GM21717 (cell line): ENCODE measurements at regions not wholly inside any gene's neighbourhood (a gene's known extent, or its start where the extent isn't known, plus 50 kb on each side); places are given as distances from the start of the nearest gene placed in this dataset.
"Not testable (repeated sequence)": the region's sequence is repeated elsewhere in the genome, so short reads cannot be mapped to it uniquely, and the experiment has no call there.

ENCODE experiments used
- ATAC-seq: cut with Tn5 transposase; IDR thresholded peaks from one replicate; pipeline ENCODE4 v1.9.1; 2021; ENCODE audit warnings: mild to moderate bottlenecking, moderate library complexity; ENCODE audit not compliant: unreplicated experiment

DNA sequence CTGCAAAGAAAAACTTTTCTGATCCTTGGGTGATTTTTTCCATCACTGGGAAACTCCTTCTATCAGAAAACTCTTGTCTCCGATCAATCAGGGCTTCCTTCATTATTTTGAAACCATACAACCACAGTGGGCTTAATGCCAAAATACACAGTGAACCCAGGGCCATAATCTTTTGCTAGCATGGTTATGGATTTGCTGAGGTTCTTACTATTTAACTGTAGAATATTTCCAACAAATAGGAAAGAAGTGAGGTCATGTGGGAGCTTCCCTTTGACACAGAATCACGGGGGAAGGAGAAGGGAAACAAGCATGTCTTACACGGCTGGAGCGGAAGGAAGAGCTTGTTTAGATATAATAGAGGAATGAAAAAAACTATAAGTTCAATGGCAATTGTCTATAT lies 1241.7 kb downstream of the REEP3 start:
- ATAC-seq, result no peak

GRCh38 chr10:64765498-64765897 lies 1244.3 kb downstream of the REEP3 start:
- ATAC-seq, result no peak

DNA sequence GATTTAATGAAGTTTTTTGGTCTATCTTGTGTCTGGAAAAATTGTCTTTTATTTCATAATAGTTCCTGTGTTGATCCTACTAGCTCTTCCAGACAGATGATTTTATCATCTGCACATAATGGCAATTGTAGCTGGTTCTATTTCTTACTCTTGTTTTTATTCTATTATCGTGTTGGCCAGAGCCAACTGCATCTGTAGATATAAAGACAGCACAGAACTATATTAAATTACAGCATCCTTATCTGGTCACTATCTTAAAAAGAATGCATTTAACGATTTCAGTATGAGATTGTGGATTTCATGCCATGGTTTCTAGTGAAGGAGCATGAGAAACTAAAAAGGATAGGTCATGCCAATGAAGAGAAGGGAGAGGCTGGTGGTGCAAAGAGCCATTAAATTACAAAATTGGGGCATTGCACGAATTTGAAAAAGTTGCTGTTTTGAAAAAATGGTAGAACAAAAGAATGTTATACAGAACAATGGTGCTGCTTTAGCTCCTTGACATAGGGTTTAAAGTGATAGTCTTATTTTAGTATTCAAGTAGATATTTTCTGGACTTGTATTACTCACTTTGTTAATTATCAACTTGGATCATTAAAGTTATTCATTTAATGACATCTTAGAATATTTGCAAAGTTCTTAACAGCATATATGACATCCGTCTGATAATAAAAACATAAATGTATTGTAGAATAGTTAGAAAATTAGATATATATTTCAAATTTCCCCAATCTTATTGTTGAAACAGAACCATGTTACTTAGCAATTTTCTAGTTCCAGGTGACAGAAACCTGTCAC lies 1250.3 kb downstream of the REEP3 start:
- no peak for ATAC-seq

- no peak for ATAC-seq
Measured at GRCh38 chr10:64773357-64773756, 1252.2 kb downstream of the REEP3 start.

- ATAC-seq, result not testable (repeated sequence)
Measured at GRCh38 chr10:64784451-64784850, 1263.2 kb downstream of the REEP3 start.

GRCh38 chr10:64785816-64786215 lies 1264.6 kb downstream of the REEP3 start:
- ATAC-seq, result no peak

- no peak for ATAC-seq
Measured at GRCh38 chr10:64786989-64787388, 1265.8 kb downstream of the REEP3 start.

GRCh38 chr10:64795847-64796246 lies 1274.6 kb downstream of the REEP3 start:
- ATAC-seq, result no peak

- ATAC-seq, result no peak
Measured at GRCh38 chr10:64798297-64798696, 1277.1 kb downstream of the REEP3 start.

GRCh38 chr10:64808233-64808632 lies 1287.0 kb downstream of the REEP3 start:
- ATAC-seq, result not testable (repeated sequence)

DNA sequence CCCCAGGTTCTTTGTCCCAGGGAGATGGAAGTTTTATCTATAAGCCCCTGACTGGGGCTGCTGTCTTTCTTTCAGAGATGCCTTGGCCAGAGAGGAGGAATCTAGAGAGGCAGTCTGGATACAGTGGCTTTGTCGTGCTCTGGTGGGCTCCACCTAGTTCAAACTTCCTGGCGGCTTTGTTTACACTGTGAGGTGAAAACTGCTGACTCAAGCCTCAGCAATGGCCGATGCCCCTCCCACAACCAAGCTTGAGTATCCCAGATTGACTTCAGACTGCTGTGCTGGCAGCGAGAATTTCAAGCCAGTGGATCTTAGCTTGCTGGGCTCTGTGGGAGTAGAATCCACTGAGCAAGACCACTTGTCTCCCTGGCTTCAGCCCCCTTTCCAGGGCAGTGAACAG lies 1288.8 kb downstream of the REEP3 start:
- not testable (repeated sequence) for ATAC-seq

DNA sequence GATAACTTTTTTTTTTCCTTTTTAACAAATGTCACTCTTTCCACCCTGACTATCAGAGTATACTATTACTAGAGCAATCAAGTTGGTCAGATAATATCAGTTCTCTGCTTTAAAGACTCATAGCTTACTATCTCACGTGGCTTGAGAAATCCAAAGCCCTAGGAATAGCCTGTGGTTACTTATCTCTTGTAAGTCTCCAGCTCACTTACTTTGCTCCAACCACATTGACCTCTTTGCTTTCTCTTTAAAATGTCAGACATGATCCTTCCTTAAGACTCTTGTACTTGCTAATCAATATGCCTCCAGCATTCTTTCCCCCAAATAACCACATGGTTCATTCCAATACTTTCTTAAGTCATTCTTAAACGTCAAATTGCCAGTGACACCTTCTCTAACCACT lies 1292.2 kb downstream of the REEP3 start:
- no peak for ATAC-seq

GRCh38 chr10:64814201-64814600 lies 1293.0 kb downstream of the REEP3 start:
- no peak for ATAC-seq

- no peak for ATAC-seq
Measured at GRCh38 chr10:64829888-64830412, 1308.7 kb downstream of the REEP3 start.

DNA sequence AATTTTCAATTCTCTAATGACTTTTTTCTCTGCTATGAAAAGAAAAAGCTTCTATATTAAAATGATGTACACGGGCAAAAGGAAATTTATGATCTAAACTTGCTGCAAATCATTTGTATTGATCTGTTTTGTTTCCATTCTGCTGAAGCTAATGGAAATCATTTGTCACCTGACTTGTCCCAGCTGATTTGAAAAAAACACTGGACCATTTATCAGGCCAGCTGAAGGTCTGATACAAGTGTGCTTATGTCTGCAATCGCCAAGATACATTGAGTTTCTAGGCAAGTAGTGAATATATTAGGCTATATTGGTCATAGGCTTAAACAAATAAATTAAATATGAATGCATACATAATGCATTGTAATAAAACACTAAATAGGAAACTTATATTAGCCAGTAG lies 1309.7 kb downstream of the REEP3 start:
- ATAC-seq, result no peak

- ATAC-seq, result no peak
Measured at GRCh38 chr10:64840341-64840740, 1319.1 kb downstream of the REEP3 start.

DNA sequence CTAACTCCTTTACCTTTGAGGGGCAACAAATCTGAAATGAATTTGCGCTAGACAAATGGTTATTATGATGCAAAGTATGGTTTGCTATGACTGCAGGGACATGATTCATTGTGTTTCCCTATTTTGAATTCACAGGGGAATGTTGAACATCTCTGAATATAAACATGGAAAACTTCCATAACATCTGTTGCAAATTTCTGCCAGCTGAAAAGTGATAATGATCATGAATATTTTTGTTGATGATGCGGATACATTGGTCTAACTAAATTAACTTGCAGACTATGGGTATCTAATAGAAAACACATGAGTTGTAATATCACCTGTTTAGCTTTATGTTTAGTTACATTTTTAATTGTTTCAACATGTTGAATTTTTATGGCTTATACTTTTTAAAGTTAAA lies 1325.5 kb downstream of the REEP3 start:
- ATAC-seq, result no peak

DNA sequence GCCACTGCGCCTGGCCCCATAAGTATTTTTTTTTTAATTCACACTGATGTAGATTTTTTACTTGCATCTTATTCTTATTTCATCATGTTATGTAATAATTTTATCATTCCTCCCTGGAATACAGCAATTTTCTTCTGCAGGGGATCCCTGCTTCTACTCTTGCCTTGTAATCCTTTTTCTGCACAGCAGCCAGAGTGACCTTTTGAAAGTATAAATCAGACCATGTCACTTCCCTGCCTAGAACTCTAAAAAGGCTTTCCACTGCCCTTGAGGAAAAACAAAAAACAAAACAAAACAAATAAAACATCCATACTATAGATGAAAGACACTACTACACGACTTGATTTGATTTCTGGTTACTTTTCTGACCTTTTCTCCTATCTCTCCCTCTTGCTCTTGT lies 1334.7 kb downstream of the REEP3 start:
- no peak for ATAC-seq

DNA sequence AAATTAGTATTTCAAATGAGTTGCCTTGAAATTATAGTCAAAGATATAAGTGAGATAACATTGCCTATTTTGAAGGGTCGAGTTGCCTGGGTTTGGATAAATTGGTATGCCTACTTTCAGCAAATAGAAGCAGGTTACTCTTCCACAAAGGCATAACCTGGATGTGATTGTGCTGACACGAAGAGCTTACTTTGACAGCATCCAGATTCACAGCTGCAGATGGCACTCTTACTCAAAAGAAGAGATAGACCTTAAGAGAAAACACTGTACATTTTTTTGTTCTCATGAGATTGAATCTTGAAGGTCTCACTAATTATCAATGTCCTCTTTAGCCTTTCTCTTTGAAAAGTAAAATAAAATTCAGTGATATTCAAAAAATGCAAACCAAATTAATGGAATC lies 1338.7 kb downstream of the REEP3 start:
- ATAC-seq, result no peak

GRCh38 chr10:64863836-64864235 lies 1342.6 kb downstream of the REEP3 start:
- ATAC-seq, result no peak

DNA sequence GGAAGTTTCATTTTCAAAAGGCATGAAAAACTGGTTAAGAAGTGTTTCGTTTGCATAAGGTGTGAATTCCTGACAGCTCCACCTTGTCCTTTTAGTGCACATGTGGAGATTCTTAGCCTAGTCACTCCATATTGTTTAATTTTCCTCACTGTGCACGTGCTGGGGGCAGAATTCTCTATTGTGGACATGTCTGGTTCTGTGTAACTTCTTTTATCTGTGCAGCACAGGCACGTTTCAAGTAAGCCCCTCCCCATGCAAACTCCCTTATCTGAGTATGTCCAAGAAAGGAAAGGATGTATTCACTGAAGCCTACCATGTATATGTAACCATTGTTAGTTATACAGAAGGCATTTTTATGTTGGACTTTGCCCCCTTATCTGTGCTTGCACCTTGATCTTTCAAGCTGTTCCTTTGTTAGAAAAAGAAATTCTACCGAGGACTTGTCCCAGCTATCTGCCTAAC lies 1346.3 kb downstream of the REEP3 start:
- ATAC-seq, result no peak

- no peak for ATAC-seq
Measured at GRCh38 chr10:64873088-64873487, 1351.9 kb downstream of the REEP3 start.

- no peak for ATAC-seq
Measured at GRCh38 chr10:64873959-64874358, 1352.8 kb downstream of the REEP3 start.
